ENCODE measurements at regions not wholly inside any gene's neighbourhood (a gene's known extent, or its start where the extent isn't known, plus 50 kb on each side); places are given as distances from the start of the nearest gene placed in this dataset.

GRCh38 chr15:35769656-35770055 is 223.7 kb upstream of the DPH6 start:
- TF ChIP-seq CTCF (IDR thresholded peaks at IDR 0.05) (no peak), POLR2A (IDR thresholded peaks at IDR 0.05) (no peak)

Data from esophagus squamous epithelium (tissue), 4 donors.